GM23338 (cell line): ENCODE measurements at regions not wholly inside any gene's neighbourhood (a gene's known extent, or its start where the extent isn't known, plus 50 kb on each side); places are given as distances from the start of the nearest gene placed in this dataset.

Experiments used
- ATAC-seq: fragments of 200-7000 bp; cut with Tn5 transposase; 3 replicates; pipeline ENCODE4 v1.9.1; 2020
- DNase-seq: peaks from one replicate; pipeline ENCODE4 v3.0.0-alpha.2; 2015; ENCODE audit warnings: low spot score
- H2AFZ ChIP-seq: fragments of 200-600 bp; sonication (generic); 2 replicates; pipeline ENCODE4 v1.8.0; 2016; ENCODE audit warnings: antibody characterized with exemption, mild to moderate bottlenecking, moderate library complexity
- H3F3A ChIP-seq: fragments of 200-600 bp; sonication (generic); replicated peaks from 2 replicates; pipeline ENCODE4 v1.8.0; 2017; ENCODE audit warnings: antibody characterized with exemption, mixed run types, low read depth
- H3K27ac ChIP-seq: fragments of 200-600 bp; sonication (generic); 2 replicates; pipeline ENCODE4 v1.6.1; 2016; ENCODE audit warnings: low read depth
- H3K27me3 ChIP-seq: fragments of 200-600 bp; sonication (generic); 2 replicates; pipeline ENCODE4 v1.8.0; 2016; ENCODE audit warnings: mild to moderate bottlenecking, mixed run types, moderate library complexity; ENCODE audit not compliant: insufficient read depth
- H3K36me3 ChIP-seq: fragments of 200-600 bp; sonication (generic); 2 replicates; pipeline ENCODE4 v1.8.0; 2016; ENCODE audit warnings: mild to moderate bottlenecking; ENCODE audit not compliant: insufficient read depth
- H3K4me1 ChIP-seq: fragments of 200-600 bp; sonication (generic); 2 replicates; pipeline ENCODE4 v1.8.0; 2016; ENCODE audit warnings: mild to moderate bottlenecking, moderate library complexity; ENCODE audit not compliant: insufficient read depth
- H3K4me2 ChIP-seq: fragments of 200-600 bp; sonication (generic); 2 replicates; pipeline ENCODE4 v1.7.1; 2017; ENCODE audit warnings: mixed run types
- H3K4me3 ChIP-seq: fragments of 200-600 bp; sonication (generic); 2 replicates; pipeline ENCODE4 v1.6.1; 2016; ENCODE audit warnings: mixed run types
- H3K79me2 ChIP-seq: fragments of 200-600 bp; sonication (generic); replicated peaks from 2 replicates; pipeline ENCODE4 v1.8.0; 2017; ENCODE audit warnings: mild to moderate bottlenecking; ENCODE audit not compliant: insufficient read depth
- H3K9me2 ChIP-seq: fragments of 200-600 bp; sonication (generic); 2 replicates; pipeline ENCODE4 v1.8.0; 2017; ENCODE audit not compliant: insufficient read depth
- H4K20me1 ChIP-seq: fragments of 200-600 bp; sonication (generic); replicated peaks from 2 replicates; pipeline ENCODE4 v1.8.0; 2017; ENCODE audit warnings: mild to moderate bottlenecking; ENCODE audit not compliant: insufficient read depth
- H3K27ac Mint-ChIP-seq: 2 replicates; pipeline ENCODE4 v1.8.0; 2020; ENCODE audit warnings: inconsistent platforms, mild to moderate bottlenecking, moderate library complexity, mixed read lengths
- H3K27me3 Mint-ChIP-seq: 3 replicates; pipeline ENCODE4 v1.8.0; 2022; ENCODE audit warnings: low read depth, mild to moderate bottlenecking, moderate library complexity, mixed read lengths, inconsistent platforms; ENCODE audit not compliant: insufficient read depth, poor library complexity
- H3K36me3 Mint-ChIP-seq: 3 replicates; pipeline ENCODE4 v1.8.0; 2021; ENCODE audit warnings: low read depth, mild to moderate bottlenecking, inconsistent platforms, moderate library complexity, mixed read lengths
- H3K4me1 Mint-ChIP-seq: 3 replicates; pipeline ENCODE4 v1.8.0; 2020; ENCODE audit warnings: mild to moderate bottlenecking, inconsistent platforms, mixed read lengths
- H3K4me3 Mint-ChIP-seq: 3 replicates; pipeline ENCODE4 v1.8.0; 2021; ENCODE audit warnings: moderate library complexity, mild to moderate bottlenecking, inconsistent platforms, mixed read lengths
- H3K9me3 Mint-ChIP-seq: 3 replicates; pipeline ENCODE4 v1.8.0; 2020; ENCODE audit warnings: moderate library complexity, mild to moderate bottlenecking, inconsistent platforms, mixed read lengths
- CREB1 ChIP-seq: fragments of 250-450 bp; sonication (Bioruptor Pico); IDR thresholded peaks from 2 replicates; pipeline ENCODE4 v1.5.0; 2020; ENCODE audit warnings: low read depth, mild to moderate bottlenecking, moderate library complexity
- CTCF ChIP-seq, 2 experiments: fragments of 200-600 bp in 1 of 2; sonication (generic) in 1 of 2; conservative IDR thresholded peaks; 2 replicates each; pipeline versions ENCODE4 v1.5.1 to v1.6.1; 2016 to 2017; ENCODE audit warnings: antibody characterized with exemption in 2 of 2, low read depth in 2 of 2, mild to moderate bottlenecking in 2 of 2, moderate library complexity in 1 of 2
- ETS1 ChIP-seq: IDR thresholded peaks from 2 replicates; pipeline ENCODE4 v1.6.1; 2016; ENCODE audit warnings: antibody characterized with exemption
- JUNB ChIP-seq: IDR thresholded peaks from one replicate; pipeline ENCODE4 v1.6.1; 2016; ENCODE audit warnings: antibody characterized with exemption; ENCODE audit not compliant: unreplicated experiment
- NANOG ChIP-seq: IDR thresholded peaks from 2 replicates; pipeline ENCODE4 v1.6.1; 2016; ENCODE audit warnings: antibody characterized with exemption, borderline replicate concordance
- POLR2AphosphoS5 ChIP-seq: IDR thresholded peaks from 2 replicates; pipeline ENCODE4 v1.6.1; 2016; ENCODE audit warnings: antibody characterized with exemption, low read depth
- REST ChIP-seq: IDR thresholded peaks from one replicate; pipeline ENCODE4 v1.6.1; 2018; ENCODE audit warnings: antibody characterized with exemption; ENCODE audit not compliant: unreplicated experiment
- STAT1 ChIP-seq: IDR thresholded peaks from one replicate; pipeline ENCODE4 v1.6.1; 2016; ENCODE audit warnings: antibody characterized with exemption; ENCODE audit not compliant: unreplicated experiment
- ZNF331 ChIP-seq: fragments of 250-450 bp; sonication (Bioruptor Pico); IDR thresholded peaks from 2 replicates; pipeline ENCODE4 v1.5.0; 2020; ENCODE audit warnings: low read depth, mild to moderate bottlenecking, moderate library complexity
- ZNF462 ChIP-seq: fragments of 250-450 bp; sonication (Bioruptor Pico); IDR thresholded peaks from 2 replicates; pipeline ENCODE4 v1.5.0; 2020; ENCODE audit warnings: mild to moderate bottlenecking, moderate library complexity

GRCh38 chr10:78397786-78398185 is 364.1 kb downstream of the RPS24 start:
- no peak overlapping the region for H3K4me3 Mint-ChIP-seq
- Histone ChIP-seq H2AFZ (no peak overlapping the region), H3K27me3 (no peaks in the 10 kb centered on the region), H3K4me1 (peaks cover 5% of the 10 kb centered on the region; the same call in 1 of the 2 replicates), H3F3A (no peaks in the 10 kb centered on the region), H3K4me3 (no peak overlapping the region), H3K9me2 (no peaks in the 10 kb centered on the region), H3K4me2 (no peak overlapping the region), H4K20me1 (no peaks in the 10 kb centered on the region), H3K27ac (no peak overlapping the region), H3K36me3 (no peaks in the 10 kb centered on the region), H3K79me2 (no peaks in the 10 kb centered on the region)
- no peak overlapping the region for H3K27ac Mint-ChIP-seq
- H3K27me3 Mint-ChIP-seq, result peaks cover 12% of the 10 kb centered on the region
- ATAC-seq, result no peak
- H3K4me1 Mint-ChIP-seq, result peaks cover 18% of the 10 kb centered on the region
- H3K9me3 Mint-ChIP-seq, result no peaks in the 10 kb centered on the region
- DNase-seq, result no peak
- TF ChIP-seq CTCF (conservative IDR thresholded peaks at IDR 0.05; ENCODE audit: low read depth in 2 of 2) (no peak), REST (no peak), ZNF462 (CRISPR knock-in tag) (no peak), ZNF331 (CRISPR knock-in tag) (no peak), NANOG (no peak), CREB1 (CRISPR knock-in tag) (no peak), POLR2AphosphoS5 (no peak), STAT1 (no peak), JUNB (no peak), ETS1 (no peak)
- H3K36me3 Mint-ChIP-seq, result no peaks in the 10 kb centered on the region
